ENCODE measurements at regions not wholly inside any gene's neighbourhood (a gene's known extent, or its start where the extent isn't known, plus 50 kb on each side); places are given as distances from the start of the nearest gene placed in this dataset.

GRCh38 chr17:13352747-13353415 is 248.8 kb downstream of the HS3ST3A1 start:
- no peak for FAIRE-seq

GRCh38 chr17:13351046-13351445 is 250.7 kb downstream of the HS3ST3A1 start:
- no peak for FAIRE-seq

DNA sequence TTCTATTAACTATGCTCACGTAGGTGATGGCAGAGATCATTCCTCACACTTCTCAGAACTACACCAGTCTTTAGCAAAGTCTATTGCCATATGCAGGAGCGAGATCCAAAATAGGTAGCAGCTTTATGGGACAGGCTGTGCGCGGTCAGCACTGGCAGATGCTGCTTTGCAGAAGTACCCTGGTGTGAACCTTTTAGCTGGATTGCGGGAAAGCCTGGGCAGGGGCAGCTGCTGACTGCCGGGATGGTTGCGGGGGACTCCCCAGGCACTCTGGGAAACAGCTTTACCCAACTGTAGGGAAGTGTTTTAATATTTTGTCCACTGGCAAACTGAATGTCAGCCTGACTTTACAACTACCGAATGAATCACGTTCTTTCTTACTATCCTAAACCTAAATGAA is 251.3 kb downstream of the HS3ST3A1 start:
- FAIRE-seq, result no peak

GRCh38 chr17:13346996-13347762 is 254.6 kb downstream of the HS3ST3A1 start:
- FAIRE-seq, result no peak

GRCh38 chr17:13346592-13346991 is 255.1 kb downstream of the HS3ST3A1 start:
- no peak for FAIRE-seq

DNA sequence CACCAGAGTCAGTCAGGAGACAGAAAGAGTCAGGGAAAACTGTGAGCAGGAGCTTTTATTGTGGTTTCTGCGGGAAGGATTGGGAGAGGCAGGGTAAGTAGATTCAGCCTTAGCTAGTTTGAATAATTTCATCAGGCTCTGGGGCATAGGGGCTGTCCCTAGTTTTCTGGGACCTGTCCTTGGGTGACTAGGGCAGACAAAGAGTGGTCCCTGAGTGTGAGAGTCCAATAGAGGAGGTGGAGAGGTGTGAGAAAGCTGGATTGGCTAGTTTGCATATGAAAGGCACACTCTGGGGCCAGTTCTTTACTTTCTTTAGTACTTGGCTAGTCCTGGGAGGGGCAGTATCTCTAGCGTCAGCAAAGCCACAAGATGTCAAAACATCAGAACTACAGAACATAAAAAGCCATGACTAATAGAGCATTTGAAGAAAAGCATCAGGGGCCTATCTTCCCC is 255.6 kb downstream of the HS3ST3A1 start:
- no peak for FAIRE-seq

DNA sequence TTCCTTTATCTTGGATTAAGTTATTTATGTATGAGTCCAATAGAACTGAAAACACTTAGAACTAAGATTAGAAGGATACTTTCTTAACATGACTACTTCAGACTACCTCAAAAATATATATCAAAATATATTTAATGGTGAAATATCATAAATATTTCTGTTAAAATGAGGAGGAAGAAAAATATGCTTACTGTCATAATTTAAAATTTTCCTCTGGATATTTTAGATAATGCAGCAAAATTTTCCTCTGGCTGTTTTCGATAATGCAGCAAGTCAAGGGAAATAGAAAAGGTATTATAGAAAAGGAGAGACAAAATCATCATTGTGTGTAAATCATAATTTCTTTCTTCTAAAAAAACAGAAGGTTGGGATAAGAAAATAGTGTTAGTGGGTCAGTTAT is 263.3 kb downstream of the HS3ST3A1 start:
- no peak for FAIRE-seq

DNA sequence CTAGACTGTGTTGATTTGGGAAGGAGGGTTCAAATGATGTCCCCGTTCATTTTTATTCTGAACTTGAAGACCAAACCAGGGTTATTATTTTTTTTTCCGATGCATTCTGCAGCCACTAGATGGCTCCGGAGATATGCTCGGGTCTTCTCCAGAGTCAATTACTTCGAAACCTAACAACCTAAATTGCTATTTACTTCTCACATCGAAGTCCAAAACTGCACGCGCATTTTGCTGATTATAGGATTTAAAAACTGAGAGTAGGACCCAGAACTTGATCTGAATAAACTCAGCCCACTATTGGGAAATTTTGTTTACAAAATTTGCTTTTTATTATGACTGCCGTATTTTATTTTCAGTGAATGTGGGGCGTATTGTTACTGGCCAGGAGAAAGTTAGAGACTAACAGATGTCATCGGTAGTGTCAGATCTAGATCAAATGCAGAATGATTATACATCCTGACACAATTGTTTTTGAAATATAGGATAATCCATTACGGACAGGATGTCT is 263.8 kb downstream of the HS3ST3A1 start:
- peak; percentile 98 for FAIRE-seq

DNA sequence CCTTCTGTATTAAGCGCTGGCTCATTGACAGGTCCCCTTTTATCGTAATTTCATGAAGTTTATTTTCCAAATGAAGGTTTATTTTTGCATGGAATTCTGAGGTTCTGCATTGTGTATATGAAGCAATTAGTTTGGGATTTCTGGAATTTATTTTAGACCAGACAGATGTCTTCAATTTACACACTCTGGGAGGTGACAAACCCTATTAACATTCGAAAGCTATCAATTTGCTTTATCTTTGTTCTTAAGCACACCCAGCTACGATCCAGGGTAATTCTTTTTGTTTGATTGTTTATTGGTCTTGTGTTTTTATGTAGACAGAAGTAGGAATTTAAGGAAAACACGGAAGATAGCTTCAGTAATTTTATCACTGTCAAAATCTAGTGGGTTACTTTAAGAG is 264.6 kb downstream of the HS3ST3A1 start:
- FAIRE-seq, result no peak

DNA sequence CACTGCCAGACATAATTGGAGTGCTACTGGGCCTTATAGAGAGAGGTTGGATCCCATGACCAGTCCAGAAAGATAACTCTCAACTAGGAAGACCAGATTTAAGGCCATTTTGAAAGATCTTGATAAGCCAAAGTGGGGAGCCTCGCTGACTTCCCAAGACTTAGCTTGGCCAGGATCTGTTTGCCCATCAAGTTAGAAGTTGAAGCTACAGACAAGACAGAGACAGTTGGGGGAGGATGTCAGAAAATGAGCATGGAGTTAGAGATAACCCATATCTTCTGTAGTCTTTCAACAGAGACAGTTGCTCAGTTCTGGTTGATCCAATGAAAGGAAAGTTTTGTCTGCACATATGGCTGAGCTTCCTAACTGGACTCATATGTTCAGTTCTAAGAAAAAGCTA is 267.4 kb downstream of the HS3ST3A1 start:
- no peak for FAIRE-seq

GRCh38 chr17:13333661-13334060 is 268.1 kb downstream of the HS3ST3A1 start:
- FAIRE-seq, result no peak

DNA sequence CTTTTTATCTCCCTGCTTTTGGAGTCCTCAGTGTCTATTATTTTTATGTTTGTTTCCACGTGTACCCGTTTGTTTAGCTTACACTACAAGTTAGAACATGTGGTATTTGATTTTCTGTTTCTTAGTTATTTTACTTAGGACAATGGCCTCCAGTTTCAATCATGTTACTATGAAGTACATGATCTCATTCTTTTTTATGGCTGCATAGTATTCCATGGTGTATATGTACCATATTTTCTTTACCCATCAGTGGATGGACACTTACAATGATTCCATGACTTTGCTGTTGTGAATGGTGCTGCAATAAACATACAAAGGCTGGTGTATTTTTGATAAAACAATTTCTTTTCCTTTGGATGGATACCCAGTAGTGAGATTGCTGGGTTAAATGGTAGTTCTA is 269.5 kb downstream of the HS3ST3A1 start:
- no peak for FAIRE-seq

DNA sequence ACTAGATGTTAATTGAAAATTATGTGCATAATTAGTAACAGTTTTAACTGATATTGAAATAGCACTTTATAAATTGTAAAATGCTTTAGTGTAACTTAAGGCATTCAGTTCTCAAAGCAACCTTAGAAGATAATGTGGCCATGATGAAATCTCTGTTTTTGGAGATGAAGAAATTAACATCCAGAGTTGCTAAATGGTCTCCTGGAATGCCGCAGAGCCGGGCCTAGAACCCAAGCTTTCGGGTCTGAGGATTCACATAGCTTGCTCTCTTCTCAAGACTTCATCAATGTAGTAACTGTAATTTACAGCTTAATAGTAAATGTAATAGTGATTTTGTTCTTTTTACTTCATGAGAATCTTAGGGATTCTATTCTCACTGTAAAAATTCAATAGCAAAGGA is 272.3 kb downstream of the HS3ST3A1 start:
- FAIRE-seq, result no peak

GRCh38 chr17:13323990-13324389 is 277.7 kb downstream of the HS3ST3A1 start:
- no peak for FAIRE-seq

DNA sequence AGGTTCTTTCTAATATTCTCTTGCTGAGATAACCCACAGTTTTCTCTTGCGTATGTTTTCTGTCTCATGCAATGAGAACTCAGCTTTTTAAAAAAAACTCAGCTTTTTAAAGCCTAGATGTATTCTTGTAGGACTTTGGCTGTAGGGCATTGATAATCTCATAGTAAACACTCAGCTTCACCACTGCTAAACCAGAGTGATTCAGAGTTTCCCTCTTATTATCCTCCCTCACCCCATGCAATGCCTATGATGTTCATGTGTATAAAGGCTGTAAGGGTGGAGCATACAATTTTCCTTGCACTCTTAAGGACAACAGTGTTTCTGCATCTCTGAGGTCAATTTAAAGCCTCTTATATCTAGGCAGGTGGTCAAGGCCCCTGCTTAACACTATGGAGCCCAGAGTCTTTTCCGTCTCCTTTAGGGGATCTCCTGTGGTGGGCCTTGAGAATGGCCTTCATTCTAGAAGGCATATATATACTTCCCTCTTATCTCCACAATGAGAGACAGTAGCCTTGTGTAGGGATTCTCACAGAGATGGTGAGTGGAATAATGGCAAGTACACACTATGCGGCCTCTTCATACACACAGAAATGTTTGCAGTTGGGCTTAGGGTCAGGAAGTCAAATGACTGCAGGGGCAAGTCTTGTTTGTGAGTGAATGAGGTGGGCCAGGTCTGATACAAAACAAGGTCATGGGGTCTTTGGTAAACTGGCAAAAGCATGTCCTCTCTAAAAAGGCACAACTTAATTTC is 279.6 kb downstream of the HS3ST3A1 start:
- no peak for FAIRE-seq

DNA sequence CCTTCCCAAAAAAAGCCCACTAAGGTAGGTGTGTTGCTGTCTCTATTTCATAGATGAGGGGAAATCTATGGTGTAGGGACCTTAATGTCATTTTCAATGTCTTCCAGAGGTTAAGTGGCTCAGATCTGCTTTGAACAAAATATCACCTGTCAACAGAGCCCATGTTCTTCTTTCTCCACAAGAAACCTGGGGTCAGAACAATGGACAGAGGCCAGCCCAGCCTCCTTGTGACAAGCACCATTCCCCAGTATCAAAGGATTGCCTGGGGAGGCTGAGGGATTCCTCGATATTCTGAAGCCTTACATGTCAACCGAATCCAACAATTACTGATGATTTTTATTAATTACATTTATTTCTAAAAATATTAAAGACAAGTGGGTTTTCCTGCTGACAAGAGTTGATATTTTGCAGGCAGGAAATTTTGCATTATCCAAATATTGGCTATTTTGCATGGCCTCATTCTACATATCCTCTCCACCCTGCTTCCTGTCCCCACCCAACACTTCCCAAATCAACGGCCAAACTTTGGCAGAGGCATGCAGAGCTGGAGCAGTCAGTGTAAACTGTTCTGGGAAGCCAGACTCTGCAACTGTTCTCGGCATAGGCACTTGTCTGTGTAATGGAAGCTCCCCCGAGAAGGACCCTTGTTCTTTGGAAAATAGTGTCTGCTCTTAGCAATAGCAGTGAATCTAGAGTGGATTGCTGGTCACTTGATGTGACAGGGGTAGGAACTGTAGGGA is 281.5 kb downstream of the HS3ST3A1 start:
- FAIRE-seq, result no peak

DNA sequence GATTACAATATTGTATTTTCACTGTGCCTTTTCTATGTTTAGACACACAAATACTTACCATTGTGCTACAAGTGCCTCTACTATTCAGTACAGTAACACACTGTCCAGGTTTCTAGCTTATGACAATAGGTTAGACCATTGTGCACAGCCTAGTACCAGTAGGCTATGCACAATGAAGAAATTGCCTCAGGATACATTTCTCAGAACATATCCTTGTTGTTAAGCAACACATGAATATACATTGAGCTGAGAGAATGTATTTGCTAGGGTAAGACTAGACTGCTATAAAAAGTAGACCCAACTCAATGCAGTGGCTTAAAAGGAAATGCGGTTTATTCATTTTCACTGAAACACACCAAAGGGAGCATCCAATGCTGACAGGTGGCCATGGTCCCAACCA is 285.1 kb downstream of the HS3ST3A1 start:
- FAIRE-seq, result no peak

DNA sequence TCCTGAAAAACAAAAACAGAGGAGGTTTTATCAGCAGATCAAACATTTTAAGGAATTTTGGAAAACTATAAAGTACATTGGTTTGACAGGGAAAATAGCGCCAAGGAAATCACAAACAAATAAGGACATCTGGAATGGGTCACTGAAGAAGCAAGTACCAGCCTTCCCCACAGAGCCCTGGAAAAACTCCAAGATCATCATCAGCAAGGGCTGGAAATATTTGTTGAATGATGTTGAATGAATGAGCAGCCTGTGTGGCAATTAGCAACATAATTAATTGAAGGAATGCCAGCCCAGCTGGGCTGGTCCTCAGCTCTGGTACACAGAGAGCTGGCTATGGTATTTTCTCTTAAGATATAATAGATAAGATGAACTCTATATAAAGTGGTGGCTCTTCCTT is 290.4 kb downstream of the HS3ST3A1 start:
- no peak for FAIRE-seq

- FAIRE-seq, result no peak
Observed at GRCh38 chr17:13310858-13311257, 290.9 kb downstream of the HS3ST3A1 start.

DNA sequence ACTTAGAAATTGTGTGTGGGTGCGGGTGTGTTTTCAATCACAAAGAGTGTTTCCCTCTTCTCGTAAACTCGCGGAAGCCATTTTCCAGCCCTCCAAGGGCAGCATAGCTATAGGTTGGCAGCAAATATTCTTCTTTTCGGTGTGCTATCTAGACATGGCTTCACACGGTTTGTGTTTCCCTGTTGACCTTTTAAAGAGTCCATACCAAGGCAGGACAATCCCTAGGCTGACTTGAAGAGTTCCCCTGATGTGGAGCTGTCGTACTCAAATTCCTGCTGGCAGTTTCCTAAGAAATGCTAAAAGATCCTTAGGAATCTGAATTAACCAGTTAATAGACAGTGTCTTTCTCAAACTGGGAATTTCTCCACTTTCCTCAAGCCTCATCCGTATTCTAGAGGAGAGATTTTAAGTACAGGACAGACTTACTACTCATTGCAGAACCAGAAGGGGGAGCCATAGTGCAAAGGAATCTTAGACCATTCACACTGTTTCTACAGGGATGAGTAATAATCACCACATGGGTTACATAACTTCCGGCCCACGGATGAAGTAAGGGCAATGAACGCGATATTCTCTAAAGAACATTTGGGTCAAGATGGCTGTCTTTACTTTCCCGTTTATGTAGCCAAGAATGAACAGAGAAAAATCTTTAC is 288.6 kb upstream of the ELAC2 start:
- no peak for FAIRE-seq

GRCh38 chr17:13302983-13303382 is 285.2 kb upstream of the ELAC2 start:
- FAIRE-seq, result no peak

- FAIRE-seq, result no peak
Observed at GRCh38 chr17:13302419-13302818, 284.6 kb upstream of the ELAC2 start.

Measured in islet of Langerhans (tissue), 1 donor.